HCT116 (cell line): ENCODE measurements at regions not wholly inside any gene's neighbourhood (a gene's known extent, or its start where the extent isn't known, plus 50 kb on each side); places are given as distances from the start of the nearest gene placed in this dataset.

Source experiments
- ATAC-seq: fragments of 200-7000 bp; cut with Tn5 transposase; 2 replicates; pipeline ENCODE4 v1.9.1; 2020; ENCODE audit warnings: mild to moderate bottlenecking, moderate library complexity
- BruUV-seq: library from RNA; stranded (reverse); fragments of 400-500 nt; replicated peaks from 2 replicates; lab custom pipeline; 2021; lab: Mats Ljungman, UMichigan
- CTCF ChIA-PET: fragments of 300-600 bp; sonication (Branson Sonifier 250); formaldehyde crosslinking; loops from one replicate; lab custom pipeline; 2021; ENCODE audit warnings: antibody characterized with exemption; lab: Charles Lee
- POLR2A ChIA-PET: fragments of 300-600, 350-600 bp; sonication (Branson Sonifier 250); formaldehyde crosslinking; loops from one replicate; lab custom pipeline; 2021; ENCODE audit warnings: antibody characterized with exemption; lab: Charles Lee
- RAD21 ChIA-PET, 2 experiments: fragments of 300-600 bp; sonication (Branson Sonifier 250); formaldehyde crosslinking; loops; one replicate each; lab custom pipeline; 2023; ENCODE audit warnings: low total read pairs in 2 of 2; ENCODE audit not compliant: uncharacterized antibody in 2 of 2, unreplicated experiment in 2 of 2, low non-redundant PET in 1 of 2; lab: Charles Lee
- DNase-seq: peaks from one replicate; pipeline ENCODE4 v3.0.0-alpha.2; 2010; ENCODE audit warnings: low read depth, low spot score
- H2AFZ ChIP-seq: fragments of 200-600 bp; shearing (Covaris generic), sonication (generic); 2 replicates; pipeline ENCODE4 v1.6.1; 2017; ENCODE audit warnings: low read depth, mixed run types, mixed read lengths, antibody characterized with exemption, low read length; ENCODE audit not compliant: poor library complexity, severe bottlenecking
- H3K27ac ChIP-seq: 2 replicates; pipeline ENCODE4 v1.5.1; 2012; ENCODE audit warnings: low read depth, low read length
- H3K27me3 ChIP-seq: fragments of 200-600 bp; sonication (generic); 2 replicates; pipeline ENCODE4 v1.6.1; 2016; ENCODE audit warnings: mixed run types, low read length, mixed read lengths; ENCODE audit not compliant: insufficient read depth
- H3K36me3 ChIP-seq, 2 experiments: fragments of 200-500 bp in 1 of 2; fragments of 200-600 bp in 1 of 2; sonication (Bioruptor generic) in 1 of 2; sonication (generic) in 1 of 2; 2 replicates each; pipeline versions ENCODE4 v1.5.1 to v1.6.1; 2014 to 2016; ENCODE audit warnings: low read length in 2 of 2, inconsistent platforms in 1 of 2, mixed read lengths in 1 of 2, mixed run types in 1 of 2; ENCODE audit not compliant: insufficient read depth in 2 of 2, control insufficient read depth in 1 of 2
- H3K4me1 ChIP-seq, 2 experiments: fragments of 200-600 bp in 1 of 2; sonication (generic) in 1 of 2; 2 replicates each; pipeline versions ENCODE4 v1.5.1 to v1.6.1; 2012 to 2017; ENCODE audit warnings: low read length in 2 of 2, inconsistent platforms in 1 of 2, mild to moderate bottlenecking in 1 of 2, mixed read lengths in 1 of 2, mixed run types in 1 of 2, moderate library complexity in 1 of 2; ENCODE audit not compliant: insufficient read depth in 2 of 2, control insufficient read depth in 1 of 2
- H3K4me2 ChIP-seq: fragments of 200-600 bp; sonication (generic); 2 replicates; pipeline ENCODE4 v1.6.1; 2017; ENCODE audit warnings: mixed run types, low read length, mixed read lengths
- H3K4me3 ChIP-seq, 2 experiments: fragments of 200-600 bp in 1 of 2; sonication (generic) in 1 of 2; replicated peaks in 1 of 2; 2 replicates each; pipeline ENCODE4 v1.5.1; 2011 to 2016; ENCODE audit warnings: low read length in 2 of 2, control low read depth in 1 of 2, low read depth in 1 of 2, mild to moderate bottlenecking in 1 of 2, mixed read lengths in 1 of 2, mixed run types in 1 of 2
- H3K79me2 ChIP-seq: fragments of 200-600 bp; sonication (generic); 2 replicates; pipeline ENCODE4 v1.6.1; 2017; ENCODE audit warnings: mild to moderate bottlenecking, mixed run types, low read length, moderate library complexity, mixed read lengths; ENCODE audit not compliant: insufficient read depth
- H3K9ac ChIP-seq: fragments of 200-600 bp; sonication (generic); 2 replicates; pipeline ENCODE4 v1.6.1; 2016; ENCODE audit warnings: low read length, mixed read lengths
- H3K9me2 ChIP-seq: fragments of 200-600 bp; sonication (generic), shearing (Covaris generic); 2 replicates; pipeline ENCODE4 v1.6.1; 2017; ENCODE audit warnings: mixed run types, mild to moderate bottlenecking, moderate library complexity; ENCODE audit not compliant: insufficient read depth
- H3K9me3 ChIP-seq, 2 experiments: fragments of 200-500 bp in 1 of 2; fragments of 200-600 bp in 1 of 2; sonication (Bioruptor generic) in 1 of 2; sonication (generic) in 1 of 2; 2 replicates each; pipeline ENCODE4 v1.6.1; 2014 to 2017; ENCODE audit warnings: low read length in 2 of 2, mixed read lengths in 2 of 2, inconsistent platforms in 1 of 2, low read depth in 1 of 2, mild to moderate bottlenecking in 1 of 2, mixed run types in 1 of 2, moderate library complexity in 1 of 2; ENCODE audit not compliant: control insufficient read depth in 1 of 2, insufficient read depth in 1 of 2
- H4K20me1 ChIP-seq: fragments of 200-600 bp; sonication (generic), shearing (Covaris generic); 2 replicates; pipeline ENCODE4 v1.6.1; 2017; ENCODE audit warnings: mixed run types, mild to moderate bottlenecking, moderate library complexity; ENCODE audit not compliant: insufficient read depth
- ATF3 ChIP-seq: IDR thresholded peaks from 2 replicates; pipeline ENCODE4 v1.6.1; 2012
- CBX3 ChIP-seq: IDR thresholded peaks from 2 replicates; pipeline ENCODE4 v1.6.1; 2012; ENCODE audit warnings: low read depth
- CEBPB ChIP-seq: IDR thresholded peaks from 2 replicates; pipeline ENCODE4 v1.6.1; 2012; ENCODE audit warnings: low read depth
- EGR1 ChIP-seq: IDR thresholded peaks from 2 replicates; pipeline ENCODE4 v1.6.1; 2012; ENCODE audit warnings: low read depth
- JUND ChIP-seq: IDR thresholded peaks from 2 replicates; pipeline ENCODE4 v1.6.1; 2012
- MAX ChIP-seq: IDR thresholded peaks from 2 replicates; pipeline ENCODE4 v1.6.1; 2012
- POLR2AphosphoS5 ChIP-seq: IDR thresholded peaks from 2 replicates; pipeline ENCODE4 v1.6.1; 2011; ENCODE audit warnings: mild to moderate bottlenecking, low read depth, low read length, moderate library complexity
- RAD21 ChIP-seq: IDR thresholded peaks from 2 replicates; pipeline ENCODE4 v1.6.1; 2012; ENCODE audit warnings: low read depth, mild to moderate bottlenecking
- SRF ChIP-seq: IDR thresholded peaks from 2 replicates; pipeline ENCODE4 v1.6.1; 2012; ENCODE audit warnings: low read depth
- YY1 ChIP-seq: IDR thresholded peaks from 2 replicates; pipeline ENCODE4 v1.6.1; 2011; ENCODE audit warnings: low read length, low read depth, moderate library complexity, mild to moderate bottlenecking; ENCODE audit not compliant: insufficient replicate concordance; ENCODE audit errors: extremely low read depth
- ZFX ChIP-seq: fragments of 450-650 bp; IDR thresholded peaks from 2 replicates; pipeline ENCODE4 v1.6.1; 2017
- ZNF274 ChIP-seq: fragments of 200-500 bp; sonication (Bioruptor generic); IDR thresholded peaks from 2 replicates; pipeline ENCODE4 v1.6.1; 2014; ENCODE audit warnings: mild to moderate bottlenecking, low read depth, low read length, inconsistent platforms
- intact Hi-C: fragments of 100-400 bp; cut with micrococcal nuclease; formaldehyde crosslinking; loops from 2 replicates; pipeline ENCODE4 v1.10.0; 2022
- TF ChIP-seq, protein P1 (sequence below): IDR thresholded peaks from 2 replicates; pipeline ENCODE4 v1.6.1; 2012; ENCODE audit warnings: low read depth

- intact Hi-C loops = no loop called here
- H3K36me3 ChIP-seq = no peaks in the 10 kb centered on the region
- H3K4me1 ChIP-seq = no peaks in the 10 kb centered on the region
- DNase-seq (no peak), ATAC-seq (no peak)
- H3K9me3 ChIP-seq = peaks cover 0 to 2% of the 10 kb centered on the region in 2 experiments; a peak in 1 of 4 replicates
- no peaks in the 10 kb centered on the region for H3K79me2 ChIP-seq
- no peak overlapping the region for H2AFZ ChIP-seq
- no peak for TF ChIP-seq SRF
- no peak for TF ChIP-seq RAD21
- TF ChIP-seq ATF3 = no peak
- no peak for TF ChIP-seq ZFX
- TF ChIP-seq MAX = no peak
- no peak for TF ChIP-seq JUND
- TF ChIP-seq CBX3 = no peak
- TF ChIP-seq ZNF274 = no peak
- TF ChIP-seq CEBPB = no peak
- no peak for TF ChIP-seq YY1
- no peak for TF ChIP-seq POLR2AphosphoS5
- TF ChIP-seq, protein P1, sequence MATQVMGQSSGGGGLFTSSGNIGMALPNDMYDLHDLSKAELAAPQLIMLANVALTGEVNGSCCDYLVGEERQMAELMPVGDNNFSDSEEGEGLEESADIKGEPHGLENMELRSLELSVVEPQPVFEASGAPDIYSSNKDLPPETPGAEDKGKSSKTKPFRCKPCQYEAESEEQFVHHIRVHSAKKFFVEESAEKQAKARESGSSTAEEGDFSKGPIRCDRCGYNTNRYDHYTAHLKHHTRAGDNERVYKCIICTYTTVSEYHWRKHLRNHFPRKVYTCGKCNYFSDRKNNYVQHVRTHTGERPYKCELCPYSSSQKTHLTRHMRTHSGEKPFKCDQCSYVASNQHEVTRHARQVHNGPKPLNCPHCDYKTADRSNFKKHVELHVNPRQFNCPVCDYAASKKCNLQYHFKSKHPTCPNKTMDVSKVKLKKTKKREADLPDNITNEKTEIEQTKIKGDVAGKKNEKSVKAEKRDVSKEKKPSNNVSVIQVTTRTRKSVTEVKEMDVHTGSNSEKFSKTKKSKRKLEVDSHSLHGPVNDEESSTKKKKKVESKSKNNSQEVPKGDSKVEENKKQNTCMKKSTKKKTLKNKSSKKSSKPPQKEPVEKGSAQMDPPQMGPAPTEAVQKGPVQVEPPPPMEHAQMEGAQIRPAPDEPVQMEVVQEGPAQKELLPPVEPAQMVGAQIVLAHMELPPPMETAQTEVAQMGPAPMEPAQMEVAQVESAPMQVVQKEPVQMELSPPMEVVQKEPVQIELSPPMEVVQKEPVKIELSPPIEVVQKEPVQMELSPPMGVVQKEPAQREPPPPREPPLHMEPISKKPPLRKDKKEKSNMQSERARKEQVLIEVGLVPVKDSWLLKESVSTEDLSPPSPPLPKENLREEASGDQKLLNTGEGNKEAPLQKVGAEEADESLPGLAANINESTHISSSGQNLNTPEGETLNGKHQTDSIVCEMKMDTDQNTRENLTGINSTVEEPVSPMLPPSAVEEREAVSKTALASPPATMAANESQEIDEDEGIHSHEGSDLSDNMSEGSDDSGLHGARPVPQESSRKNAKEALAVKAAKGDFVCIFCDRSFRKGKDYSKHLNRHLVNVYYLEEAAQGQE = no peak
- no peak for TF ChIP-seq EGR1
- ChIA-PET POLR2A (no interaction called here), CTCF (no interaction called here), RAD21 (no interaction called here)
- no peaks in the 10 kb centered on the region for H3K9me2 ChIP-seq
- H3K4me2 ChIP-seq = no peak overlapping the region
- no peaks in the 10 kb centered on the region for H4K20me1 ChIP-seq
- H3K27me3 ChIP-seq = no peaks in the 10 kb centered on the region
- no peak overlapping the region for H3K27ac ChIP-seq
- no peak overlapping the region for H3K4me3 ChIP-seq
- H3K9ac ChIP-seq = no peak overlapping the region
- no TSS peak for BruUV-seq
Measured at GRCh38 chr4:14596904-14597303, 405.4 kb upstream of the CPEB2 start.
